ENCODE measurements at regions not wholly inside any gene's neighbourhood (a gene's known extent, or its start where the extent isn't known, plus 50 kb on each side); places are given as distances from the start of the nearest gene placed in this dataset.

DNA sequence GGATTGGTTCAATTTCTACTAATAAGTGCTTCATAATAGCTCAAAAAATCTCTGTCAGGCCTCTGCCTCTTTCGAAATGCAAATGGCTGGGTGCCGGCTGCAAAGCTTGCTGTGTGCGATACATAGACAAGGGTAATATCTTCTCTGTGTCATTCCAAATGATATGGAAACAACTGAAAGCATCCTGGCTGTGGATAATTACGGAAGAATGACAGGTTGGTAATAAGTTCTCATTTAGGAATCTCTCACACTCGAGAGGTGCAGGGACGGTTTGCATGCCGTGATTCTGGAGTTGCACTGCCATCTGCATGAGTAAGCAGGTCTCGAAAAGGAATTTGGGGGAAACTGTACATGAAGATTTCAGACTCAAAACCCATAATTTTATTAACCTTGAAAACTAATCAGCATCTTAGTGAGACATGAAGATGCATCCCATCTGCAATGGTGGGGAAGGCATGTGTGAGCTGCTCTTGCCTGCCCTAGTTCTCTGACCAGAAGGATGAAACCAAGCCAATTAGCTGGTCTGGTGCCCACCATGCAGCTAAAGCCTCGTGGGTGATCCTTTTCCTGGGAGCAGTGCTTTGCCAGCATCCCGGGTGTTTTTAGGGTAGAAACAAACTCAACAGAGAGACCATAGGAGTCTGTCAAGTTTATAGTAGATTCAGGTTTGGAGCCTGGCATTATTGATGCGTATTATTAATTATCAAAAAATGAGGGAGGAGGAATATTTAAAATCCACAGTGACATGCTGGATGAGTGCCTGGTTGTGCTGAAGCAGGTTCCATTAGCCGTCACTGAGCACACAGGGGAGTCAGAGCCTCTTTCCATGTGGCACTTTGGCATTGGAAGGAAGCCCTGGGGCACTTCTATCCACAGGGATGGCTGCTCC, 503.6 kb upstream of the MGMT start:
- peak; percentile 21 for DNase-seq
- 80 to 88% methylated on average over 12 of the region's 12 CpGs for WGBS, 2 donors
- Histone ChIP-seq H3K27ac (no peak overlapping the region), H3K27me3 (no peaks in the 10 kb centered on the region), H3K36me3 (no peaks in the 10 kb centered on the region), H3K4me3 (no peak overlapping the region), H3K4me1 (no peaks in the 10 kb centered on the region), H3K9me3 (no peaks in the 10 kb centered on the region)
- TF ChIP-seq POLR2AphosphoS5 (IDR thresholded peaks at IDR 0.05) (no peak), EP300 (IDR thresholded peaks at IDR 0.05) (no peak), POLR2A (IDR thresholded peaks at IDR 0.05) (no peak)
- TF ChIP-seq, protein P1, sequence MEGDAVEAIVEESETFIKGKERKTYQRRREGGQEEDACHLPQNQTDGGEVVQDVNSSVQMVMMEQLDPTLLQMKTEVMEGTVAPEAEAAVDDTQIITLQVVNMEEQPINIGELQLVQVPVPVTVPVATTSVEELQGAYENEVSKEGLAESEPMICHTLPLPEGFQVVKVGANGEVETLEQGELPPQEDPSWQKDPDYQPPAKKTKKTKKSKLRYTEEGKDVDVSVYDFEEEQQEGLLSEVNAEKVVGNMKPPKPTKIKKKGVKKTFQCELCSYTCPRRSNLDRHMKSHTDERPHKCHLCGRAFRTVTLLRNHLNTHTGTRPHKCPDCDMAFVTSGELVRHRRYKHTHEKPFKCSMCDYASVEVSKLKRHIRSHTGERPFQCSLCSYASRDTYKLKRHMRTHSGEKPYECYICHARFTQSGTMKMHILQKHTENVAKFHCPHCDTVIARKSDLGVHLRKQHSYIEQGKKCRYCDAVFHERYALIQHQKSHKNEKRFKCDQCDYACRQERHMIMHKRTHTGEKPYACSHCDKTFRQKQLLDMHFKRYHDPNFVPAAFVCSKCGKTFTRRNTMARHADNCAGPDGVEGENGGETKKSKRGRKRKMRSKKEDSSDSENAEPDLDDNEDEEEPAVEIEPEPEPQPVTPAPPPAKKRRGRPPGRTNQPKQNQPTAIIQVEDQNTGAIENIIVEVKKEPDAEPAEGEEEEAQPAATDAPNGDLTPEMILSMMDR (IDR thresholded peaks at IDR 0.05), result no peak
- intact Hi-C loops (cut with DNase I), result no loop called here

DNA sequence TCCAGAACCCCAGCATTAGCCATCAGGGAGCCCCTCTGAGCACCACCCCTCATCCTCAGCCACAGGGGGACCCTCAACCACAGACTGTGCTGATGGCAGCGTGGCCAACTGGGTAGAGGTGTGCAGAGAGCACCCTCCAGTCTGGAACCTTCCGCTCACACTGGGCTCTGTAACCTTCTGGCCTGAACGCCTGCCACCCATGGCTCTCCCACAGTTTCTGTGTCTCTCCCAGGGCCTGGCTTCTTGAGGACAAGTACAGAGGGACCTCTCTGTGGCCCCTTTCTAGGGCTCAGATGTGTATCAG, 503.0 kb upstream of the MGMT start:
- Histone ChIP-seq H3K36me3 (no peaks in the 10 kb centered on the region), H3K9me3 (no peaks in the 10 kb centered on the region), H3K27ac (no peak overlapping the region), H3K4me3 (no peak overlapping the region), H3K4me1 (no peaks in the 10 kb centered on the region), H3K27me3 (no peaks in the 10 kb centered on the region)
- 50 to 61% methylated on average over 3 of the region's 3 CpGs for WGBS, 2 donors
- peak; percentile 34 for DNase-seq
- intact Hi-C loops (cut with DNase I), result no loop called here
- TF ChIP-seq POLR2AphosphoS5 (IDR thresholded peaks at IDR 0.05) (no peak), EP300 (IDR thresholded peaks at IDR 0.05) (no peak)
- TF ChIP-seq, protein P1 (IDR thresholded peaks at IDR 0.05), result no peak

- H3K4me1 ChIP-seq, result no peaks in the 10 kb centered on the region
- no peaks in the 10 kb centered on the region for H3K9me3 ChIP-seq
- no peak overlapping the region for H3K27ac ChIP-seq
- WGBS, 2 donors, result 83 to 89% methylated on average over 11 of the region's 11 CpGs
- H3K27me3 ChIP-seq, result no peaks in the 10 kb centered on the region
- intact Hi-C loops (cut with DNase I), result no loop called here
- no peak for DNase-seq
- H3K36me3 ChIP-seq, result no peaks in the 10 kb centered on the region
- no peak overlapping the region for H3K4me3 ChIP-seq
- no peak for TF ChIP-seq EP300 (IDR thresholded peaks at IDR 0.05)
- TF ChIP-seq, protein P1 (IDR thresholded peaks at IDR 0.05), result no peak
- no peak for TF ChIP-seq POLR2A (IDR thresholded peaks at IDR 0.05)
- TF ChIP-seq POLR2AphosphoS5 (IDR thresholded peaks at IDR 0.05), result no peak
These were observed 498.9 kb upstream of the MGMT start for GRCh38 chr10:128967980-128968756.

GRCh38 chr10:128969551-128969950, 497.5 kb upstream of the MGMT start:
- intact Hi-C loops (cut with DNase I), result no loop called here
- H3K9me3 ChIP-seq, result no peaks in the 10 kb centered on the region
- WGBS, 2 donors, result 93 to 94% methylated on average over 11 of the region's 11 CpGs
- no peaks in the 10 kb centered on the region for H3K4me1 ChIP-seq
- no peaks in the 10 kb centered on the region for H3K36me3 ChIP-seq
- no peak for DNase-seq
- no peak for TF ChIP-seq POLR2A (IDR thresholded peaks at IDR 0.05)
- TF ChIP-seq POLR2AphosphoS5 (IDR thresholded peaks at IDR 0.05), result no peak
- TF ChIP-seq, protein P1 (IDR thresholded peaks at IDR 0.05), result no peak
- no peak for TF ChIP-seq EP300 (IDR thresholded peaks at IDR 0.05)
- no peak overlapping the region for H3K4me3 ChIP-seq
- no peaks in the 10 kb centered on the region for H3K27me3 ChIP-seq
- no peak overlapping the region for H3K27ac ChIP-seq

All from sigmoid colon (tissue), 6 donors.